Activated CD4-positive, alpha-beta T cell treated with anti-CD3 and anti-CD28 coated beads for 36 hours (primary cell): ENCODE measurements at regions not wholly inside any gene's neighbourhood (a gene's known extent, or its start where the extent isn't known, plus 50 kb on each side); places are given as distances from the start of the nearest gene placed in this dataset.

ENCODE experiments used
- ATAC-seq: fragments of 200-7000 bp; cut with Tn5 transposase; one replicate; pipeline ENCODE4 v1.10.0; 2021; ENCODE audit warnings: mild to moderate bottlenecking, moderate library complexity
- CTCF ChIA-PET: fragments of 350-600 bp; sonication (Branson Sonifier 250); formaldehyde crosslinking; loops from one replicate; lab custom pipeline; 2021; ENCODE audit warnings: antibody characterized with exemption; lab: Charles Lee
- POLR2A ChIA-PET: fragments of 350-600 bp; sonication (Branson Sonifier 250); formaldehyde crosslinking; loops from one replicate; lab custom pipeline; 2021; ENCODE audit warnings: antibody characterized with exemption, inconsistent platforms; lab: Charles Lee
- DNase-seq: peaks from one replicate; pipeline ENCODE4 v3.0.0-alpha.2; 2020
- H3K27ac Mint-ChIP-seq: one replicate; pipeline ENCODE4 v1.8.0; 2021; ENCODE audit warnings: mixed read lengths
- H3K27me3 Mint-ChIP-seq: one replicate; pipeline ENCODE4 v1.8.0; 2021; ENCODE audit warnings: mixed read lengths
- H3K36me3 Mint-ChIP-seq: one replicate; pipeline ENCODE4 v1.8.0; 2021; ENCODE audit warnings: low read depth, mixed read lengths
- H3K4me1 Mint-ChIP-seq: one replicate; pipeline ENCODE4 v1.8.0; 2021; ENCODE audit warnings: mixed read lengths
- H3K4me3 Mint-ChIP-seq: one replicate; pipeline ENCODE4 v1.8.0; 2021; ENCODE audit warnings: mild to moderate bottlenecking, moderate library complexity, mixed read lengths
- H3K9me3 Mint-ChIP-seq: one replicate; pipeline ENCODE4 v1.8.0; 2021; ENCODE audit warnings: low read depth, mixed read lengths
- intact Hi-C, 2 experiments: fragments of 100-400 bp; cut with DNase I in 1 of 2; cut with micrococcal nuclease in 1 of 2; formaldehyde crosslinking; loops; one replicate each; pipeline versions ENCODE4 v1.14.2 to v1.15.1; 2022 to 2024; cut with DNase I, micrococcal nuclease

GRCh38 chr3:182399978-182400737 lies 393.1 kb upstream of the ATP11B start:
- no peak for ATAC-seq
- ChIA-PET POLR2A (no interaction called here), CTCF (no interaction called here)
- Mint-ChIP-seq H3K36me3 (no peaks in the 10 kb centered on the region), H3K27me3 (no peaks in the 10 kb centered on the region), H3K4me1 (no peaks in the 10 kb centered on the region), H3K27ac (no peak overlapping the region), H3K9me3 (no peaks in the 10 kb centered on the region), H3K4me3 (no peak overlapping the region)
- DNase-seq = no peak
- intact Hi-C loops = loop anchor here in 1 of 2 experiments (10.0 kb wide), 1 partner anchor 285 kb away; no protein-coding TSS in a partner anchor

GRCh38 chr3:182400838-182401237 lies 392.5 kb upstream of the ATP11B start:
- no peaks in the 10 kb centered on the region for H3K9me3 Mint-ChIP-seq
- H3K27me3 Mint-ChIP-seq = no peaks in the 10 kb centered on the region
- CTCF ChIA-PET = no interaction called here
- no peak overlapping the region for H3K4me3 Mint-ChIP-seq
- ATAC-seq = no peak
- intact Hi-C loops = no loop called here
- DNase-seq = no peak
- H3K4me1 Mint-ChIP-seq = no peaks in the 10 kb centered on the region
- no peak overlapping the region for H3K27ac Mint-ChIP-seq
- H3K36me3 Mint-ChIP-seq = no peaks in the 10 kb centered on the region
- POLR2A ChIA-PET = no interaction called here

DNA sequence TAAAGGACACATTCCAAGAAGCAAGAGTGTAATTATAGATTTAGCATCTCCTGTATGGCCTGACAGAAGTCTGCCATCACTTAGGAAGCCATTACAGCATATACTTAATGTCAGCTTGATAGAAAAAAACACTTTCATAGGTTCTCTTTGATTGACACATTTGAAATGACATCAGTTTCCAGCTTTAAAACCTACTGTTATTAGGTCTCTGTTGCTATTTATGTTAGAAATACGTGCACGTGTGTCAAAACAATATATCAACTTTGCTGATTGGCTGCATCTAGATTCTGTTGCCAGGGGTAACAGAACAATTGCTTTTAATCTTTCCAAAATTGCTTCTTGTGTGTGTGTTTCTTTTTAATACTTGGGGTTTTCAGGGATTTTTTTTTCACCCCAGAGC lies 389.3 kb upstream of the ATP11B start:
- DNase-seq (no peak), ATAC-seq (no peak)
- no peaks in the 10 kb centered on the region for H3K36me3 Mint-ChIP-seq
- no peaks in the 10 kb centered on the region for H3K4me1 Mint-ChIP-seq
- ChIA-PET CTCF (no interaction called here), POLR2A (no interaction called here)
- H3K27me3 Mint-ChIP-seq = no peaks in the 10 kb centered on the region
- H3K9me3 Mint-ChIP-seq = no peaks in the 10 kb centered on the region
- intact Hi-C loops = no loop called here
- no peak overlapping the region for H3K27ac Mint-ChIP-seq
- H3K4me3 Mint-ChIP-seq = no peak overlapping the region

DNA sequence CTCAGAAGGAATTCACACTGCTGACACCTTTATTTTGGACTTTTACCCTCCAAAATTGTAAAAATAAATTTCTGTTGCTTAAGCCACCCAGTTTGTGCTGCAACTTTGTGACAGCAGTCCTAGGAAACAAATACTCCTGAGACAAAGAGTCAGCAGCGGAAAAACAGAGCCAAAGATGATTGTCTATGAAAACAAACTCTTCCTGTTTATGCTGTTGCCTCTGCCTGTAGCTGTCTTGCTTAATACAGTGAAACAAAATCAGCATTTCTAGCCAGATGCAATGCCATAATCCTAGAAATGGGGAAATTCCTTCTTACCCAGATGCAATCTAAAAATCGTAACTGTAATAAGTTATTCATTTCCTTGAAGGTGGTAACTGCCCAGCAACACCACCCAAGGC lies 387.5 kb upstream of the ATP11B start:
- ChIA-PET CTCF (no interaction called here), POLR2A (no interaction called here)
- DNase-seq (no peak), ATAC-seq (no peak)
- no peak overlapping the region for H3K4me3 Mint-ChIP-seq
- intact Hi-C loops = no loop called here
- H3K27ac Mint-ChIP-seq = no peak overlapping the region
- peaks cover 3% of the 10 kb centered on the region for H3K27me3 Mint-ChIP-seq
- H3K36me3 Mint-ChIP-seq = no peaks in the 10 kb centered on the region
- no peaks in the 10 kb centered on the region for H3K4me1 Mint-ChIP-seq
- H3K9me3 Mint-ChIP-seq = no peaks in the 10 kb centered on the region

GRCh38 chr3:182406786-182407185 lies 386.5 kb upstream of the ATP11B start:
- H3K4me1 Mint-ChIP-seq = no peaks in the 10 kb centered on the region
- CTCF ChIA-PET = no interaction called here

GRCh38 chr3:182410051-182410450 lies 383.3 kb upstream of the ATP11B start:
- H3K4me1 Mint-ChIP-seq = no peaks in the 10 kb centered on the region
- ChIA-PET POLR2A (no interaction called here), CTCF (no interaction called here)
- ATAC-seq = no peak
- no peaks in the 10 kb centered on the region for H3K9me3 Mint-ChIP-seq
- intact Hi-C loops = no loop called here
- H3K27me3 Mint-ChIP-seq = peaks cover 5% of the 10 kb centered on the region
- H3K27ac Mint-ChIP-seq = no peak overlapping the region
- no peaks in the 10 kb centered on the region for H3K36me3 Mint-ChIP-seq
- DNase-seq = no peak
- no peak overlapping the region for H3K4me3 Mint-ChIP-seq

More at GRCh38 chr3:182406786-182407185, 386.5 kb upstream of the ATP11B start:
- peaks cover 3% of the 10 kb centered on the region for H3K27me3 Mint-ChIP-seq
- H3K36me3 Mint-ChIP-seq = no peaks in the 10 kb centered on the region
- no peak overlapping the region for H3K27ac Mint-ChIP-seq
- H3K4me3 Mint-ChIP-seq = no peak overlapping the region
- H3K9me3 Mint-ChIP-seq = no peaks in the 10 kb centered on the region
- ATAC-seq (no peak), DNase-seq (no peak)
- intact Hi-C loops = no loop called here
- POLR2A ChIA-PET = no interaction called here

DNA sequence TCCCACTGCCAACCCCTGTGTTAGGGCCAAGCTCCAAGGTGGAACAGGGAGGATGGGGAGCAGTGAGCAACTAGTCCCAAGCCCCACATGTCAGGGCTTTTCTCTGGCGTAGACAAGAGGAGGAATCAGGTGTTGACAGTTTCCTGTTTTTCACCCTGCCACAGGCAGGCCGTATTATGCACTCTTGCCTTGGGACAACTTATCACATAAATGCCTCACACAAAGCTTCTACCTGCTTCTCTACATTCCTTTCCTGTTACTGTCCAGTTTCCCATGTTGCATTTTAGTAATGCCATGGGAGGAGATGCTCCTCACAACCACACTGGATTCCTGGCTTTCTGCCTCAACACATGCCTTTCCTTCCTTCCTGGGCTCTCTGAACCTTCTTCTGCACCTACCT lies 381.2 kb upstream of the ATP11B start:
- H3K27ac Mint-ChIP-seq = no peak overlapping the region
- no peak for DNase-seq
- H3K27me3 Mint-ChIP-seq = peaks cover 5% of the 10 kb centered on the region
- CTCF ChIA-PET = no interaction called here
- no peaks in the 10 kb centered on the region for H3K4me1 Mint-ChIP-seq
- intact Hi-C loops = no loop called here
- H3K9me3 Mint-ChIP-seq = no peaks in the 10 kb centered on the region
- no peak for ATAC-seq
- POLR2A ChIA-PET = no interaction called here
- no peak overlapping the region for H3K4me3 Mint-ChIP-seq
- no peaks in the 10 kb centered on the region for H3K36me3 Mint-ChIP-seq

DNA sequence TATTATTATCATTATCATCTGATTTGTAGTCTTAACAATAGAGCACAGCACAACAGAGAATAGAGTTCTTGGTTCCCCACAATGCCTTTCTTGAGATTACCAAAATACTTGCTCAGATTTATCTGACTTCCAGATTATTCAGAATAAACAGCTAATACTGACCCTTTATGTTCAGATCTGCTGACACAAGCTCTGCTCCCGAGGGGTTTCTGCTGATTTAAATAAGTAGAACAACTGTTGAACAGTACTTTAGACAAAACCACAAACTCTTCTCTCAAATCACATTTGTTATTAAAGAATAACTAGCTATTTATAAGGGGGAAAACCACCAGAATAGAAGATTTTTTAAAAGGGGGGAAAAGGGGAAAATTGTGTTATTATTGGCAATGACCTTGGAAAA lies 380.2 kb upstream of the ATP11B start:
- no peak overlapping the region for H3K4me3 Mint-ChIP-seq
- no peak for ATAC-seq
- peaks cover 5% of the 10 kb centered on the region for H3K27me3 Mint-ChIP-seq
- ChIA-PET POLR2A (no interaction called here), CTCF (no interaction called here)
- intact Hi-C loops = no loop called here
- H3K4me1 Mint-ChIP-seq = no peaks in the 10 kb centered on the region
- H3K27ac Mint-ChIP-seq = no peak overlapping the region
- DNase-seq = no peak
- no peaks in the 10 kb centered on the region for H3K36me3 Mint-ChIP-seq
- no peaks in the 10 kb centered on the region for H3K9me3 Mint-ChIP-seq

DNA sequence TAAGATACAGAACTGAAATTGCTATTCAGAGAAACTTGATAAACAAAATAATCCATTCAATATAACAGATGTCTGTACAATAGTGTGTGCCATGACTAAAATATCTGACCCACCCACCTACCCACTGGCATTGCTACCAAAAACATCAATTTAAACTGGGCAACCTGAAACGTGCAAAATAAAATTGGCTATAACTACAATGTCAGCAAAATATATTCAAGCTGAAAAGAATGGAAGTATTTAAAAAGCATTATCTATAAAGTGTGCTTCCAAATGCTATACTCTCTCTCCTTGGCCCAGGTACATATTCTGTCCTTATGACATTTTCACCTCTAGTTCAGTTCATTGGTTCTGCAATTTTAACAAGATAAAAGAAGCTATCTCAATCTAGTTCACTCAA lies 379.6 kb upstream of the ATP11B start:
- DNase-seq (no peak), ATAC-seq (no peak)
- ChIA-PET CTCF (no interaction called here), POLR2A (interaction anchor here (0.7 kb wide), 1 partner anchor 136 kb away, joined by 3 read pairs; no protein-coding TSS in a partner anchor)
- intact Hi-C loops = no loop called here
- H3K4me1 Mint-ChIP-seq = no peaks in the 10 kb centered on the region
- H3K4me3 Mint-ChIP-seq = no peak overlapping the region
- peaks cover 5% of the 10 kb centered on the region for H3K27me3 Mint-ChIP-seq
- H3K9me3 Mint-ChIP-seq = no peaks in the 10 kb centered on the region
- no peak overlapping the region for H3K27ac Mint-ChIP-seq
- H3K36me3 Mint-ChIP-seq = no peaks in the 10 kb centered on the region

GRCh38 chr3:182414586-182414985 lies 378.7 kb upstream of the ATP11B start:
- Mint-ChIP-seq H3K36me3 (no peaks in the 10 kb centered on the region), H3K27ac (no peak overlapping the region), H3K4me3 (no peak overlapping the region), H3K4me1 (no peaks in the 10 kb centered on the region), H3K9me3 (no peaks in the 10 kb centered on the region), H3K27me3 (peaks cover 5% of the 10 kb centered on the region)
- POLR2A ChIA-PET = no interaction called here
- CTCF ChIA-PET = no interaction called here
- intact Hi-C loops = no loop called here
- no peak for ATAC-seq
- no peak for DNase-seq

DNA sequence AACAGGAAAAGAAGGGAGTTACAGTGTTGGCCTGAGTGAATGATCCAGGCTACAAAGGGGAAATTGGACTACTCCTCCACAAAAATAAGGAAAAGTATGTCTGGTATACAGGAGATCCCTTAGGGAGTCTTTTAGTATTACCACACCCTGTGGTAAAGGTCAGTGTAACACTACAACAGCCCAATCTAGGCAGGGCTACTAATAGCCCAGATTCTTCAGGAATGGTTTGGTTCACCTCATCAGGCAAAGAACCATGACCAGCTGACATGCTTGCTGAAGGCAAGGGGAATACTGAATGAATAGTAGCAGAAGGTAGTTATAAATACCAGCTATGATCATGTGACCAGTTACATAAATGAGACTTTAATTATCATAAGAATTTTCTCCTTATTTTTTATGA lies 372.6 kb upstream of the ATP11B start:
- Mint-ChIP-seq H3K4me1 (no peaks in the 10 kb centered on the region), H3K27me3 (no peaks in the 10 kb centered on the region), H3K27ac (no peak overlapping the region), H3K36me3 (no peaks in the 10 kb centered on the region), H3K9me3 (peaks cover 1% of the 10 kb centered on the region), H3K4me3 (no peak overlapping the region)
- ChIA-PET CTCF (no interaction called here), POLR2A (no interaction called here)
- no peak for ATAC-seq
- intact Hi-C loops = no loop called here
- no peak for DNase-seq

- POLR2A ChIA-PET = no interaction called here
- H3K36me3 Mint-ChIP-seq = no peaks in the 10 kb centered on the region
- no peak overlapping the region for H3K27ac Mint-ChIP-seq
- peaks cover 3% of the 10 kb centered on the region for H3K9me3 Mint-ChIP-seq
- H3K4me3 Mint-ChIP-seq = no peak overlapping the region
- intact Hi-C loops = no loop called here
- H3K27me3 Mint-ChIP-seq = no peaks in the 10 kb centered on the region
- H3K4me1 Mint-ChIP-seq = no peaks in the 10 kb centered on the region
- ATAC-seq (no peak), DNase-seq (no peak)
- CTCF ChIA-PET = no interaction called here
Measured at GRCh38 chr3:182424006-182424405, 369.3 kb upstream of the ATP11B start.
